Common myeloid progenitor, CD34-positive (primary cell): ENCODE measurements at regions not wholly inside any gene's neighbourhood (a gene's known extent, or its start where the extent isn't known, plus 50 kb on each side); places are given as distances from the start of the nearest gene placed in this dataset.
"Not testable (repeated sequence)": the region's sequence is repeated elsewhere in the genome, so short reads cannot be mapped to it uniquely, and the experiment has no call there.

Experiments used
- CTCF ChIA-PET: fragments of 350-600 bp; sonication (Branson Sonifier 250); formaldehyde crosslinking; loops from one replicate; lab custom pipeline; 2021; ENCODE audit warnings: antibody characterized with exemption; lab: Charles Lee
- POLR2A ChIA-PET: fragments of 350-600 bp; sonication (Branson Sonifier 250); formaldehyde crosslinking; loops from one replicate; lab custom pipeline; 2021; ENCODE audit warnings: antibody characterized with exemption; lab: Charles Lee
- DNase-seq, 3 donors: peaks; one replicate each; pipeline versions ENCODE4 v3.0.0 to v3.0.0-alpha.2; 2013
- H3K27ac ChIP-seq, 2 experiments: 1 replicate in 1 of 2; 2 replicates in 1 of 2; pipeline ENCODE4 v1.7.0; 2013; ENCODE audit warnings: inconsistent platforms in 2 of 2, low read length in 2 of 2, mild to moderate bottlenecking in 2 of 2, low read depth in 1 of 2, moderate library complexity in 1 of 2; ENCODE audit not compliant: severe bottlenecking in 2 of 2, insufficient read depth in 1 of 2, poor library complexity in 1 of 2
- H3K27me3 ChIP-seq, 5 experiments: replicated peaks in 2 of 5; 1 replicate in 3 of 5; 2 replicates in 2 of 5; pipeline versions ENCODE4 v1.6.1 to v1.7.0; 2013; ENCODE audit warnings: low read length in 4 of 5, mild to moderate bottlenecking in 2 of 5, moderate library complexity in 2 of 5, inconsistent platforms in 1 of 5; ENCODE audit not compliant: insufficient read depth in 5 of 5, control insufficient read depth in 4 of 5
- H3K36me3 ChIP-seq, 4 experiments: 1 replicate in 2 of 4; 2 replicates in 2 of 4; pipeline versions ENCODE4 v1.6.1 to v1.7.0; 2013; ENCODE audit warnings: low read length in 3 of 4, control low read depth in 1 of 4, mild to moderate bottlenecking in 1 of 4; ENCODE audit not compliant: control insufficient read depth in 4 of 4, insufficient read depth in 4 of 4
- H3K4me1 ChIP-seq, 4 experiments: 1 replicate in 3 of 4; 2 replicates in 1 of 4; pipeline versions ENCODE4 v1.6.1 to v1.7.1; 2013; ENCODE audit warnings: low read length in 3 of 4, mild to moderate bottlenecking in 3 of 4, control low read depth in 1 of 4, inconsistent platforms in 1 of 4, moderate library complexity in 1 of 4; ENCODE audit not compliant: control insufficient read depth in 4 of 4, insufficient read depth in 4 of 4; ENCODE audit errors: control extremely low read depth in 1 of 4
- H3K4me3 ChIP-seq, 7 experiments: 1 replicate in 4 of 7; 2 replicates in 3 of 7; pipeline versions ENCODE4 v1.5.1 to v1.7.0; 2013; ENCODE audit warnings: mild to moderate bottlenecking in 7 of 7, low read length in 6 of 7, moderate library complexity in 6 of 7, inconsistent platforms in 2 of 7, low read depth in 2 of 7, control low read depth in 1 of 7; ENCODE audit not compliant: insufficient read depth in 4 of 7, control insufficient read depth in 1 of 7; ENCODE audit errors: extremely low read depth in 1 of 7
- H3K9me3 ChIP-seq, 5 experiments: 1 replicate in 4 of 5; 2 replicates in 1 of 5; pipeline versions ENCODE4 v1.6.1 to v1.7.1; 2013; ENCODE audit warnings: low read length in 4 of 5, mild to moderate bottlenecking in 2 of 5, inconsistent platforms in 1 of 5, low read depth in 1 of 5, moderate library complexity in 1 of 5; ENCODE audit not compliant: control insufficient read depth in 4 of 5, insufficient read depth in 2 of 5; ENCODE audit errors: control extremely low read depth in 1 of 5
- WGBS: methylation state at CpG from one replicate; pipeline ENCODE4 v1.1.5; 2013; ENCODE audit not compliant: insufficient coverage; 5-methylcytosine and 5-hydroxymethylcytosine counted together

GRCh38 chrX:65883556-65883955 lies 156.3 kb downstream of the VSIG4 start:
- Histone ChIP-seq H3K36me3 (no peaks in the 10 kb centered on the region), H3K4me1 (peaks cover 0 to 4% (median 0%) of the 10 kb centered on the region in 4 experiments), H3K27ac (no peak overlapping the region), H3K4me3 (no peak overlapping the region), H3K9me3 (no peaks in the 10 kb centered on the region), H3K27me3 (peaks cover 0 to 9% (median 0%) of the 10 kb centered on the region in 5 experiments)
- POLR2A ChIA-PET, result no interaction called here
- WGBS, result 81% methylated on average over 2 of the region's 2 CpGs
- no peak for DNase-seq
- CTCF ChIA-PET, result no interaction called here

- Histone ChIP-seq H3K4me3 (no peak overlapping the region), H3K27ac (no peak overlapping the region), H3K27me3 (peaks cover 0 to 12% (median 0%) of the 10 kb centered on the region in 5 experiments), H3K36me3 (no peaks in the 10 kb centered on the region), H3K4me1 (peaks cover 0 to 6% (median 0%) of the 10 kb centered on the region in 4 experiments), H3K9me3 (peaks cover 0 to 5% (median 0%) of the 10 kb centered on the region in 5 experiments)
- DNase-seq, result no peak
- POLR2A ChIA-PET, result interaction anchor here (0.6 kb wide), 1 partner anchor 133 kb away, joined by 5 read pairs; no protein-coding TSS in a partner anchor
- 60% methylated on average over 1 of the region's 1 CpG for WGBS
- CTCF ChIA-PET, result no interaction called here
Measured at GRCh38 chrX:65879977-65880799, 159.7 kb downstream of the VSIG4 start.

DNA sequence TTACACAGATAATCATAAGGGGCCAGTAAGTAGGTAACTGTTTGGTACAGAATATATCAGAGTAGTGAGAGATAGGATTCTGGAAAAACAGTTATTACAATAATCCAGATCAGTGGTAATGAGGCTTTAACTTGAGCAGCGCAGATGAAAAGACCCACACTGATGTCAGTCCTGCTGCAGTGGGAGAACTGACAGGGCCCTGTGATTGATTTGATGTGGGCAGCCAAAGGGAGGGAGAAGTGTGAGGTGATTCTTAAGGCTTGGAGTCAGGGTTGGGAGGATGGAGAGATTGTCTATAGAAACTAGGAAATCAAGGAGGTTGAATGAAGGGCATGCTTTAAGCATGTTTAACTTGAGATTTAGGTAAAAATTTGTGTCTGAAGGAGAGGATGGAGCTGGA lies 161.4 kb downstream of the VSIG4 start:
- Histone ChIP-seq H3K36me3 (no peaks in the 10 kb centered on the region), H3K9me3 (peaks cover 0 to 5% (median 0%) of the 10 kb centered on the region in 5 experiments), H3K27ac (no peak overlapping the region), H3K4me3 (no peak overlapping the region), H3K4me1 (peaks cover 0 to 9% (median 0%) of the 10 kb centered on the region in 4 experiments), H3K27me3 (peaks cover 0 to 20% (median 0%) of the 10 kb centered on the region in 5 experiments)
- 91% methylated on average over 1 of the region's 1 CpG for WGBS
- POLR2A ChIA-PET, result no interaction called here
- CTCF ChIA-PET, result no interaction called here
- no peak for DNase-seq

DNA sequence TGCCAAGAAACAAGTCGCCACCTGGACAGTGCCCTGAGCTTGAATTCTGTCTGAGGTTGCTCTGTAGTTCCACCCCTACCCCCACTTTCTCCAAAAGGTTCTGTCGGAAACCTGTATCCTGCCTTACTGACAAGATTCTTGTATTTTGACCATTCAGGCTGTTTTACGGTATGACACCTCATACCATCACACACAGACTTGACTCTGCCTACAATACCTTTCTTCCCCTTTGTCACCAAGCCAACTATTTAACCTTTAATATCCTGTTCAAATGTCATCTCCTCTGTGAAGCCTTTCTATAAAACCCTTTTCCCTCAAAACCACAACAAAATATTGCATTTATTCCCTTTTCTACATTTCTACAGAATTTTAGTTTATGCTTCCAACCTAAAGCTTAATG lies 161.9 kb downstream of the VSIG4 start:
- Histone ChIP-seq H3K36me3 (no peaks in the 10 kb centered on the region), H3K4me1 (peaks cover 0 to 7% (median 0%) of the 10 kb centered on the region in 4 experiments), H3K27me3 (peaks cover 0 to 20% (median 0%) of the 10 kb centered on the region in 5 experiments), H3K27ac (no peak overlapping the region), H3K9me3 (peaks cover 0 to 5% (median 0%) of the 10 kb centered on the region in 5 experiments), H3K4me3 (no peak overlapping the region)
- no peak for DNase-seq
- ChIA-PET CTCF (no interaction called here), POLR2A (no interaction called here)
- WGBS, result 82% methylated on average over 3 of the region's 3 CpGs

GRCh38 chrX:65875614-65876013 lies 164.3 kb downstream of the VSIG4 start:
- POLR2A ChIA-PET, H3K4me1 ChIP-seq, H3K9me3 ChIP-seq, DNase-seq, H3K27ac ChIP-seq, CTCF ChIA-PET, H3K4me3 ChIP-seq, H3K36me3 ChIP-seq: not testable (repeated sequence)
- 100% methylated on average over 2 of the region's 4 CpGs for WGBS
- peaks cover 0 to 16% (median 0%) of the 10 kb centered on the region in 5 experiments for H3K27me3 ChIP-seq

DNA sequence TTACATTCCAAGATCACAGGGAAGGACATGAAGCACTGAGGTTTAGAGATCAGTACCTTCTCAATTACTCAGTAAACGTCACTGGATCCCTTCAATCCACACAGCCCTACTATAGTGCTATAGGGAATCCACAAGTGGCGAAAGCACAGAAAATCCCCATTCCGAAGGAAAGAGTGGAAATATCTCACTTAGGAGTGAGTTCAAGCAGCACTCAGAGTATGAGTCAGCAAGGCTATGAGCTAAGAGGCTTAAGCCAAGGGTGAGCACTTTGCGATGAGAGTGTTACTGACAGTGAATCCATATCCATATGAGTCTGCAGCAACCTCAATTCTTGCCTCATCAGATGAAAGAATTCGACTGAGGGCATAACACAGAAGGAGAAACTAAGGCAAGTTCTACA lies 165.1 kb downstream of the VSIG4 start:
- Histone ChIP-seq H3K27ac (no peak overlapping the region), H3K4me1 (peaks cover 0 to 10% (median 2%) of the 10 kb centered on the region in 4 experiments), H3K4me3 (no peak overlapping the region), H3K27me3 (peaks cover 0 to 16% (median 0%) of the 10 kb centered on the region in 5 experiments), H3K9me3 (peaks cover 0 to 5% (median 0%) of the 10 kb centered on the region in 5 experiments), H3K36me3 (no peaks in the 10 kb centered on the region)
- ChIA-PET POLR2A (no interaction called here), CTCF (no interaction called here)
- no peak for DNase-seq
- WGBS, result 67% methylated on average over 4 of the region's 5 CpGs

DNA sequence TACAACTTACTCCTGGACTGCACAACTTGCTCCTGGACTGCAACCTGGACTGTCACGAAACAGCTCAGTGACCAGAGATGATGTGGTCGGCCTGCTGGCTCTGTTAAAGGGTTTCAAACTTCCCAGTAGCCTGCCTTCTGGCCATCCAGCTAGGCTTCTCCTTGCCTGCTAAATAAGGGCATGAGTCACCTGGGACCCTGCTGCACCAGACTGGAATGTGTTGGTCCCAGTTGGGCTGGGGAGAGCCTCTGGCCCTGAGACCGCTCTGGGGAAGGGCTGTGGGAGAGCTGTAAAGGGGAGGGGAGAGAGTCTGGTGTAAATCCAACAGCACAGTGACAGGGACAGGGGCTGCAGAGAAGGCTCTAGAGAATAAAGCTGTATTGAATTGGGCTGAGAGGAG lies 165.8 kb downstream of the VSIG4 start:
- no peak overlapping the region for H3K4me3 ChIP-seq
- DNase-seq, result no peak
- CTCF ChIA-PET, result interaction anchor here (0.9 kb wide), 1 partner anchor 238 kb away, joined by 3 read pairs; no protein-coding TSS in a partner anchor
- WGBS, result 54% methylated on average over 3 of the region's 3 CpGs
- no peak overlapping the region for H3K27ac ChIP-seq
- peaks cover 0 to 16% (median 0%) of the 10 kb centered on the region in 5 experiments for H3K27me3 ChIP-seq
- H3K36me3 ChIP-seq, result no peaks in the 10 kb centered on the region
- peaks cover 0 to 10% (median 2%) of the 10 kb centered on the region in 4 experiments for H3K4me1 ChIP-seq
- peaks cover 0 to 5% (median 0%) of the 10 kb centered on the region in 5 experiments for H3K9me3 ChIP-seq
- POLR2A ChIA-PET, result no interaction called here
